ENCODE measurements at regions not wholly inside any gene's neighbourhood (a gene's known extent, or its start where the extent isn't known, plus 50 kb on each side); places are given as distances from the start of the nearest gene placed in this dataset.

GRCh38 chr2:120570546-120570945 lies 165.1 kb upstream of the GLI2 start:
- Histone ChIP-seq H3K9me3 (ENCODE audit: low read length) (no peaks in the 10 kb centered on the region), H2AFZ (ENCODE audit: low read length) (no peak overlapping the region), H3K79me2 (ENCODE audit: insufficient read depth, low read length) (no peaks in the 10 kb centered on the region), H3K9ac (ENCODE audit: insufficient read depth, low read depth, low read length) (no peak overlapping the region), H3K27ac (ENCODE audit: extremely low read length, insufficient read depth, low read length) (no peak overlapping the region), H3K27me3 (ENCODE audit: control insufficient read depth in 1 of 2, insufficient read depth in 2 of 2, low read length in 2 of 2) (peaks cover 37 to 100% of the 10 kb centered on the region in 2 experiments), H4K20me1 (ENCODE audit: insufficient read depth, low read length) (no peaks in the 10 kb centered on the region; the same call in 1 of the 2 replicates), H3K4me2 (ENCODE audit: low read depth, low read length) (no peak overlapping the region), H3K36me3 (replicated peaks in 1 of 2; ENCODE audit: control insufficient read depth in 1 of 2, insufficient read depth in 2 of 2, low read length in 2 of 2) (no peaks in the 10 kb centered on the region), H3K4me3 (replicated peaks in 1 of 3; ENCODE audit: insufficient read depth in 1 of 3, low read depth in 2 of 3, low read length in 3 of 3) (no peak overlapping the region), H3K4me1 (ENCODE audit: insufficient read depth, low read length) (peaks cover 32% of the 10 kb centered on the region)
- intact Hi-C loops (cut with micrococcal nuclease; ENCODE audit: unreplicated experiment) = no loop called here
- POLR2A ChIA-PET = no interaction called here
- CTCF ChIA-PET (ENCODE audit: low intra/inter-chr PET ratio, low total read pairs) = no interaction called here
- in situ Hi-C loops (cut with HindIII; ENCODE audit: extremely low pct_ligation_motif_present, low pct_unique_long_range_greater_than_20kb) = no loop called here
- ATAC-seq (no peak), FAIRE-seq (no peak), DNase-seq (ENCODE audit: low spot score) (no peak)
- 20% methylated on average over 5 of the region's 7 CpGs for WGBS (ENCODE audit: low lambda C conversion rate)
- no TSS peak for BruUV-seq (replicated peaks)
- TF ChIP-seq PREB (CRISPR knock-in tag; IDR thresholded peaks at IDR 0.05) (no peak), BATF2 (CRISPR knock-in tag; IDR thresholded peaks at IDR 0.05) (no peak), THAP8 (CRISPR knock-in tag; IDR thresholded peaks at IDR 0.05; ENCODE audit: borderline replicate concordance) (no peak), SP4 (CRISPR knock-in tag; IDR thresholded peaks at IDR 0.05) (no peak), ZSCAN21 (CRISPR knock-in tag; IDR thresholded peaks at IDR 0.05; ENCODE audit: borderline replicate concordance) (no peak), ZNF790 (CRISPR knock-in tag; IDR thresholded peaks at IDR 0.05; ENCODE audit: borderline replicate concordance) (no peak), MEF2D (CRISPR knock-in tag; IDR thresholded peaks at IDR 0.05) (no peak), ZXDC (CRISPR knock-in tag; IDR thresholded peaks at IDR 0.05) (no peak), STAG1 (CRISPR knock-in tag; IDR thresholded peaks at IDR 0.05) (no peak), MLXIP (CRISPR knock-in tag; IDR thresholded peaks at IDR 0.05; ENCODE audit: borderline replicate concordance) (no peak), ZNF724P (CRISPR knock-in tag; IDR thresholded peaks at IDR 0.05; ENCODE audit: borderline replicate concordance) (no peak), KDM5A (IDR thresholded peaks at IDR 0.05; ENCODE audit: borderline replicate concordance, low read length) (no peak), EP300 (IDR thresholded peaks at IDR 0.05; ENCODE audit: low read depth in 2 of 2, low read length in 2 of 2) (no peak), EP300 (CRISPR knock-in tag; IDR thresholded peaks at IDR 0.05; ENCODE audit: borderline replicate concordance) (no peak)
